Anterior cingulate cortex (tissue), 58 donors: ENCODE measurements at regions not wholly inside any gene's neighbourhood (a gene's known extent, or its start where the extent isn't known, plus 50 kb on each side); places are given as distances from the start of the nearest gene placed in this dataset.
"Not testable (repeated sequence)": the region's sequence is repeated elsewhere in the genome, so short reads cannot be mapped to it uniquely, and the experiment has no call there.

Experiments used
- DNase-seq, 58 donors: peaks; one replicate each; lab custom pipeline; 2025; lab: John Stamatoyannopoulos, UW

- no peak for DNase-seq
Observed at GRCh38 chr5:28344836-28345433, 1306.5 kb upstream of the CDH9 start.

- no peak for DNase-seq
Observed at GRCh38 chr5:28329176-28329575, 1290.8 kb upstream of the CDH9 start.

GRCh38 chr5:28328681-28329080 lies 1290.3 kb upstream of the CDH9 start:
- DNase-seq = no peak

GRCh38 chr5:28324174-28324573 lies 1285.8 kb upstream of the CDH9 start:
- DNase-seq = no peak

GRCh38 chr5:28313953-28314352 lies 1275.6 kb upstream of the CDH9 start:
- no peak for DNase-seq

GRCh38 chr5:28313321-28313951 lies 1275.0 kb upstream of the CDH9 start:
- no peak for DNase-seq

- no peak for DNase-seq
Observed at GRCh38 chr5:28310696-28311095, 1272.3 kb upstream of the CDH9 start.

GRCh38 chr5:28305891-28306290 lies 1267.5 kb upstream of the CDH9 start:
- no peak for DNase-seq

- no peak for DNase-seq
Observed at GRCh38 chr5:28301712-28302111, 1263.3 kb upstream of the CDH9 start.

- no peak for DNase-seq
Observed at GRCh38 chr5:28296254-28297013, 1258.0 kb upstream of the CDH9 start.

GRCh38 chr5:28287021-28287420 lies 1248.6 kb upstream of the CDH9 start:
- DNase-seq = not testable (repeated sequence)

- DNase-seq = no peak
Observed at GRCh38 chr5:28286566-28286965, 1248.2 kb upstream of the CDH9 start.

- no peak for DNase-seq
Observed at GRCh38 chr5:28284788-28285187, 1246.4 kb upstream of the CDH9 start.

GRCh38 chr5:28281351-28281750 lies 1243.0 kb upstream of the CDH9 start:
- DNase-seq = no peak

- no peak for DNase-seq
Observed at GRCh38 chr5:28275931-28276330, 1237.5 kb upstream of the CDH9 start.

- DNase-seq = no peak
Observed at GRCh38 chr5:28269978-28270377, 1231.6 kb upstream of the CDH9 start.

- DNase-seq = no peak
Observed at GRCh38 chr5:28265877-28266276, 1227.5 kb upstream of the CDH9 start.

- DNase-seq = no peak
Observed at GRCh38 chr5:28254846-28255245, 1216.5 kb upstream of the CDH9 start.

GRCh38 chr5:28253431-28253830 lies 1215.0 kb upstream of the CDH9 start:
- no peak for DNase-seq

- no peak for DNase-seq
Observed at GRCh38 chr5:28249771-28250415, 1211.5 kb upstream of the CDH9 start.

- no peak for DNase-seq
Observed at GRCh38 chr5:28234356-28234968, 1196.1 kb upstream of the CDH9 start.
